Esophagus muscularis mucosa (tissue), 4 donors: ENCODE measurements at regions not wholly inside any gene's neighbourhood (a gene's known extent, or its start where the extent isn't known, plus 50 kb on each side); places are given as distances from the start of the nearest gene placed in this dataset.

ENCODE experiments used
- DNase-seq: peaks from one replicate; pipeline ENCODE4 v3.0.0-alpha.2; 2017; ENCODE audit errors: extremely low spot score
- H3K27ac ChIP-seq, 4 donors: fragments of 200-600 bp; sonication (generic); replicated peaks in 1 of 4; 1 replicate in 3 of 4; 2 replicates in 1 of 4; pipeline ENCODE4 v1.5.1; 2016 to 2019; ENCODE audit warnings: mild to moderate bottlenecking in 1 of 4
- H3K27me3 ChIP-seq, 4 donors: fragments of 200-600 bp; sonication (generic); one replicate each; pipeline versions ENCODE4 v1.5.1 to v1.6.0; 2016 to 2019
- H3K36me3 ChIP-seq, 4 donors: fragments of 200-600 bp; sonication (generic); one replicate each; pipeline ENCODE4 v1.5.1; 2016 to 2019
- H3K4me1 ChIP-seq, 4 donors: fragments of 200-600 bp; sonication (generic); one replicate each; pipeline ENCODE4 v1.5.1; 2016 to 2019
- H3K4me3 ChIP-seq, 4 donors: fragments of 200-600 bp; sonication (generic); 1 replicate in 2 of 4; 2 replicates in 2 of 4; pipeline ENCODE4 v1.5.1; 2016 to 2019; ENCODE audit warnings: mild to moderate bottlenecking in 4 of 4, moderate library complexity in 1 of 4
- H3K9me3 ChIP-seq, 4 donors: fragments of 200-600 bp; sonication (generic); 1 replicate in 3 of 4; 2 replicates in 1 of 4; pipeline ENCODE4 v1.5.1; 2016 to 2019
- CTCF ChIP-seq, 3 experiments: fragments of 200-600 bp in 2 of 3; fragments of 450-650 bp in 1 of 3; sonication (generic) in 2 of 3; IDR thresholded peaks; one replicate each; pipeline ENCODE4 v1.5.1; 2017 to 2019; ENCODE audit warnings: antibody characterized with exemption in 3 of 3, mild to moderate bottlenecking in 2 of 3, moderate library complexity in 1 of 3
- EP300 ChIP-seq: sonication (generic); formaldehyde crosslinking; IDR thresholded peaks from one replicate; pipeline ENCODE4 v1.6.1; 2017; ENCODE audit warnings: antibody characterized with exemption
- POLR2A ChIP-seq: fragments of 450-650 bp; IDR thresholded peaks from one replicate; pipeline ENCODE4 v1.6.1; 2017; ENCODE audit warnings: antibody characterized with exemption, moderate library complexity, mild to moderate bottlenecking, low read depth
- POLR2AphosphoS5 ChIP-seq, 2 donors: sonication (generic); formaldehyde crosslinking; IDR thresholded peaks; one replicate each; pipeline ENCODE4 v1.6.1; 2017; ENCODE audit warnings: antibody characterized with exemption in 2 of 2
- WGBS: methylation state at CpG from one replicate; pipeline ENCODE4 v1.1.5; 2018; 5-methylcytosine and 5-hydroxymethylcytosine counted together
- intact Hi-C: fragments of 100-400 bp; cut with DNase I; formaldehyde crosslinking; loops from one replicate; pipeline ENCODE4 v1.15.1; 2023

- intact Hi-C loops, result no loop called here
- TF ChIP-seq CTCF (IDR thresholded peaks at IDR 0.05), result no peak
- TF ChIP-seq POLR2AphosphoS5 (IDR thresholded peaks at IDR 0.05), result no peak
- no peak for TF ChIP-seq EP300
- TF ChIP-seq POLR2A, result no peak
- no peak overlapping the region for H3K4me3 ChIP-seq
- H3K9me3 ChIP-seq, result no peaks in the 10 kb centered on the region
- no peaks in the 10 kb centered on the region for H3K36me3 ChIP-seq
- no peaks in the 10 kb centered on the region for H3K27me3 ChIP-seq
- no peaks in the 10 kb centered on the region for H3K4me1 ChIP-seq
- no peak overlapping the region for H3K27ac ChIP-seq
- no peak for DNase-seq
These were observed 159.4 kb upstream of the SEMA3A start for GRCh38 chr7:84354030-84354429.

GRCh38 chr7:84339306-84339705 lies 144.7 kb upstream of the SEMA3A start:
- intact Hi-C loops, result loop anchor here (10.0 kb wide), 1 partner anchor 55 kb away; no protein-coding TSS in a partner anchor
- Histone ChIP-seq H3K4me1 (no peaks in the 10 kb centered on the region), H3K27me3 (no peaks in the 10 kb centered on the region), H3K36me3 (no peaks in the 10 kb centered on the region), H3K27ac (no peak overlapping the region), H3K9me3 (no peaks in the 10 kb centered on the region), H3K4me3 (no peak overlapping the region)
- DNase-seq, result no peak
- no peak for TF ChIP-seq CTCF (IDR thresholded peaks at IDR 0.05)
- TF ChIP-seq POLR2AphosphoS5 (IDR thresholded peaks at IDR 0.05), result no peak
- no peak for TF ChIP-seq POLR2A
- no peak for TF ChIP-seq EP300
- 84% methylated on average over 1 of the region's 1 CpG for WGBS

- no peak for DNase-seq
- no peaks in the 10 kb centered on the region for H3K4me1 ChIP-seq
- no peaks in the 10 kb centered on the region for H3K27me3 ChIP-seq
- TF ChIP-seq POLR2AphosphoS5 (IDR thresholded peaks at IDR 0.05) (no peak), CTCF (IDR thresholded peaks at IDR 0.05) (no peak), EP300 (no peak), POLR2A (no peak)
- no peaks in the 10 kb centered on the region for H3K9me3 ChIP-seq
- intact Hi-C loops, result loop anchor here (10.0 kb wide), 1 partner anchor 57 kb away; no protein-coding TSS in a partner anchor
- H3K36me3 ChIP-seq, result no peaks in the 10 kb centered on the region
- H3K4me3 ChIP-seq, result no peak overlapping the region
- WGBS, result 51% methylated on average over 2 of the region's 2 CpGs
- no peak overlapping the region for H3K27ac ChIP-seq
These were observed 142.8 kb upstream of the SEMA3A start for GRCh38 chr7:84337429-84337828.

- H3K36me3 ChIP-seq, result no peaks in the 10 kb centered on the region
- no peaks in the 10 kb centered on the region for H3K27me3 ChIP-seq
- TF ChIP-seq POLR2A, result no peak
- TF ChIP-seq EP300, result no peak
- no peak for TF ChIP-seq CTCF (IDR thresholded peaks at IDR 0.05)
- TF ChIP-seq POLR2AphosphoS5 (IDR thresholded peaks at IDR 0.05), result no peak
- no peaks in the 10 kb centered on the region for H3K9me3 ChIP-seq
- 88% methylated on average over 1 of the region's 1 CpG for WGBS
- no peaks in the 10 kb centered on the region for H3K4me1 ChIP-seq
- intact Hi-C loops, result loop anchor here (10.0 kb wide), 1 partner anchor 58 kb away; no protein-coding TSS in a partner anchor
- DNase-seq, result no peak
- no peak overlapping the region for H3K4me3 ChIP-seq
- H3K27ac ChIP-seq, result no peak overlapping the region
These were observed 142.2 kb upstream of the SEMA3A start for GRCh38 chr7:84336766-84337165.

- intact Hi-C loops, result loop anchor here (10.0 kb wide), 1 partner anchor 58 kb away; no protein-coding TSS in a partner anchor
- WGBS, result 72% methylated on average over 2 of the region's 2 CpGs
- Histone ChIP-seq H3K36me3 (no peaks in the 10 kb centered on the region), H3K4me3 (no peak overlapping the region), H3K4me1 (no peaks in the 10 kb centered on the region), H3K27me3 (no peaks in the 10 kb centered on the region), H3K9me3 (no peaks in the 10 kb centered on the region), H3K27ac (no peak overlapping the region)
- DNase-seq, result no peak
- TF ChIP-seq POLR2A, result no peak
- no peak for TF ChIP-seq EP300
- TF ChIP-seq POLR2AphosphoS5 (IDR thresholded peaks at IDR 0.05), result no peak
- no peak for TF ChIP-seq CTCF (IDR thresholded peaks at IDR 0.05)
These were observed 141.7 kb upstream of the SEMA3A start for GRCh38 chr7:84336303-84336702.
